Stimulated activated naive CD8-positive, alpha-beta T cell treated with anti-CD3 and anti-CD28 coated beads, Interleukin-15, Interleukin-2, amounts not matched to agents 100 U/mL and 50 U/mL, for 24 hours (primary cell): ENCODE measurements at regions not wholly inside any gene's neighbourhood (a gene's known extent, or its start where the extent isn't known, plus 50 kb on each side); places are given as distances from the start of the nearest gene placed in this dataset.
"Not testable (repeated sequence)": the region's sequence is repeated elsewhere in the genome, so short reads cannot be mapped to it uniquely, and the experiment has no call there.

Source experiments
- ATAC-seq: fragments of 150-1000 bp; cut with Tn5 transposase; one replicate; pipeline ENCODE4 v1.10.0; 2021
- DNase-seq: peaks from one replicate; pipeline ENCODE4 v3.0.0; 2021

DNA sequence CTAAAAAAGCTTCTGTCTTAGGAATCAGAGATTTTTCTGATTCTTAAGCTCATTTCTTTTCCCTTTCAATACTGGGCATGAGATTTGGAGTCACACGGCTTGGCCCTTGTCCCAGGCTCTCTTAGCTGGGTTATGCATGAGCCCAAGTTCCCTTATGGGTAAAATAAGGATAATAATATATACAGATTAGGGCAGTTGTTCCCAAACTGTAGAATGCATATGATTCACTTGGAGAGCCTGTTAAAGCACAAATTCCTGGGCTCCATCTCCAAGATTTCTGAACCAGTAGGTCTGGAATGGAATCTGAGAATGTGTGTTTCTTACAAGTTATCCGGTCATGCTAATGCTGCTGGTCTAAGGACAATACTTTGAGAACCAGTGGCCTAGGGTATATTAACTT lies 154.0 kb downstream of the REEP3 start:
- DNase-seq, result no peak
- ATAC-seq, result no peak

- ATAC-seq, result no peak
- no peak for DNase-seq
These were observed 155.8 kb downstream of the REEP3 start for GRCh38 chr10:63677001-63677400.

DNA sequence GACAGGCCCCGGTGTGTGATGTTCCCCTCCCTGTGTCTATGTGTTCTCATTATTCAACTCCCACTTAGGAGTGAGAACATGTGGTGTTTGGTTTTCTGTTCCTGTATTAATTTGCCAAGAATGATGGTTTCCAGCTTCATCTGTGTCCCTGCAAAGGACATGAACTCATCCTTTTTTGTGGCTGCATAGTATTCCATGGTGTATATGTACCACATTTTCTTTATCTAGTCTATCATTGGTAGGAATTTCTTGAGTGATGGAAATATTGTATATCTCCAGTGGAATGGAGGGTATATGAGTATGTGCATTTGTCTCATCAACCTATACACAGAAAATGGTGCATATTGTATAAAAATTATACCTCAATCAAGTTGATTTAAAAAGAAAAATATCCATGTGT lies 159.3 kb downstream of the REEP3 start:
- ATAC-seq, DNase-seq: not testable (repeated sequence)

DNA sequence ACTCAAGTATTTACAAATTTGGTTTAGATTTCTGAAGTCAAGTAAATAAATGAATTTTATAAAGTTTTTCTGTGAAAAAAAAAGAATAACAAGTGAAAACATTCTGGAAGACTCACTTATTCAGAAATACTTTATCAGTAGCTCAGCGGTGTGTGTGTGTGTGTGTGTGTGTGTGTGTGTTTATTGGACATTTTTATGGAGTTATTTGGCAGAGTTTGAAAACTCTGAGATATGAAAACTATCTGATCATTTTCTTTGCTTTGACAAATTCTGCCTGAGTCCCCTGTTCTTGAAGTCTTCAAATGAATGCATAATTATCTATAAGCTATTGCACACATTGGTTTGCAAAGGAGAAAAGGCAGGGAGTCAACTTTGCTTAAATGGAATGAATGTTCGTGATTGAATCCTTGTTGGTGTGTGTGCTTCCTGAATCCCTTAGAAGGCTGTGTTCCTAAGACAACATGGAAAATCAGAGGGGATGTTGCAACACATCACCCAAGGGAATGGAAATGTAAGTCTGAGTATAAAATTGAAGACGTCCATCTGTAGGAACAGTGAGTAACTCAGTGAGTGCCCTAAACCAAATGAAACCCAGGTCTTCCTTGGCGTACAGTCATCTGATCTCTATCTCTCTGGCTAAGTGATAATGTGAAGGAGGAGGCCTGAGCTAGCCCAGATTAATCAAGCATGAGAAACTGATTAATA lies 160.9 kb downstream of the REEP3 start:
- no peak for DNase-seq
- ATAC-seq, result no peak

GRCh38 chr10:63682698-63683052 lies 161.5 kb downstream of the REEP3 start:
- ATAC-seq, DNase-seq: not testable (repeated sequence)

DNA sequence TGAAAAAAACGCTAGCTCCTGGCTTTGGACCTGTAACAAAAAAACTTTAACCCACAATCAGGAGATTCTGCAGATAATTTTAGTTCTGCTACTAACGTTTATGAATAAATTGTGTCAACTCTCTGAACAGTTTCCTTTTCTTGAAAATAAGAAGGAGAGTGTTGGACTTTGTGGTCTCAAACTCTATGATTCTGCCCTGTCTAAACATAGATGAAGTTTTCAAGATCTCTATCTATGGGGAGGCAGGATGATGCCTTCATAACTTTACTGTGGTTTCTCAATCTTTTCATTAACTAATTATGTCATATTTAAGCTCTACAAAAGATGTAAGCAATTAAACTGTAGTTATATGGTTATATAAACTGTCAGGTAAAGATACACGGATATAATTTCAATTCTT lies 162.0 kb downstream of the REEP3 start:
- DNase-seq (no peak), ATAC-seq (no peak)

GRCh38 chr10:63683686-63684085 lies 162.5 kb downstream of the REEP3 start:
- no peak for DNase-seq
- no peak for ATAC-seq

DNA sequence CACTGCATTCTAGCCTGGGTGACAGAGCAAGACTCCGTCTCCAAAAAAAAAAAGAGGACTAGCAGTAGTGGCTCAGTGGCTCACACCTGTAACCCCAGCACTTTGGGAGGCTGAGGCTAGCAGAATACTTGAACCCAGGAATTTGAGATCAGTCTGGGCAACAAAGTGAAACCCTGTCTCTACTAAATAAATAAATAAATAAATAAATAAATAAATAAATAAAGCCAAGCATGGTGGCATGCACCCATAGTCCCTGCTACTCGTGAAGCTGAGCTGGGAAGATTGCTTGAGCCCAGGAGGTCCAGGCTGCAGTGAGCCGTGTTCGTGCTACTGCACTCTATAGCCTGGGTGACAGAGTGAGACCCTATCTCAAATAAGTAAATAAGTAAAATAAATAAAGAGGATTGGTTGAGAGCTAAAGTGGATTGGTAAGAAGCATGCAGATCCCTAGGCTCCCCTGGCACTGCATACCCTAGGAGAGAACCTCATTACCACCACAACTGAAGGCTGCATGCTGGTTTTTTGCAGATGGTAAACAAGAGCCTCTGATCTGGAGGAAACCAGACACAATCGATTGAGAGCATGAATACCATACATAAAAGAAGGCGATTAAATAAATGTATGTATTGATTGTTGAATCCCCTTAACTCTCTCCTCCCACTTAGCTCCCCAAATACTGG lies 163.2 kb downstream of the REEP3 start:
- no peak for ATAC-seq
- no peak for DNase-seq

DNA sequence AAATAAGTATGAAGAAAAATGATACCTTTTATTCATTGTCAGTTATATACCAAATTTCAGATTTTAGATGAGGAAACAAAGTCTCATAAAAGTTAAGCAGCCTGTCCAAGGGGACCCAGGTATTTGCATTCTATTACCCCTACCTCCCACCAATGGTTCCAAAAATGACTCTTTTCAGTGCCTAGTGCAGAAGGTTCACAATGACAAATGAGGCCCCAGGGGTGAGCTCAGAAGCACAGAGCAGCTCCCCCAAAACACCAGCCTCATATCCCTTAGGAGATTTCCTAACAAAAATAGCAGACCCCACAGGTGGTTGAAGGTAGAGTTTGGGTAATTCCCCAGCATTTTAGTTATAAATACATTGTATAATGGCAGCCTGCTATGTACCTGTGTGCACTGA lies 168.6 kb downstream of the REEP3 start:
- ATAC-seq (no peak), DNase-seq (no peak)

DNA sequence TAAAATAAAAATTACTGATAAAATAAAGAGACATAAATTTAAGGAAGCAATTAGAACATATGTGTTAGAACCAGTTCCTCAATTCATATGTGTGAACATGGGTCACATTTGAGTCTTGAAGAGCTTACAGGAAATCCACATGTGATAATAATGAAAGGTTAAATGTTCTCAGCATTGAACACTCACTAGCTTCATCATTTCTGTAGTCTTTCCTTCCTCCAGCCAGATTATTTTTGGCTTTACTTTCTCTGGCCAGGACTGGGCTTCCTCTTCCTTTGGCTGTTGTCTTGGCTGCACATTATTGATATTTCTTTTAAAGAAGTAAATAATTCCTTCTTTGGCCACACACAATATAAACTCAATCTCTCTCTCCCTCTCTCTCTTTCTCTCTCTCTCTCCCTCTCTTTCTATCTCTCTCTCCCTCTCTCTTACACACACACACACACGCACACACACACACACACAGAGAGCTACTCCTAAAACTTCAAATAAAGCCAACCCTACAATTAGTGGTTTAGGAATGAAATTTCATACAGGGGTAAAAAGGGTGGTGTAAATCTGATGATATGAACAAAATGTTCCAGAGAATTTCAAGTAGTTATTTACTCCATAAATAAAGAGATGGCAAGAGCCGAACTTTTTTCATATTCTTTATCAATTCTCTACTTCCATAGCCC lies 171.2 kb downstream of the REEP3 start:
- no peak for ATAC-seq
- no peak for DNase-seq

GRCh38 chr10:63693021-63693420 lies 171.8 kb downstream of the REEP3 start:
- not testable (repeated sequence) for DNase-seq, ATAC-seq

DNA sequence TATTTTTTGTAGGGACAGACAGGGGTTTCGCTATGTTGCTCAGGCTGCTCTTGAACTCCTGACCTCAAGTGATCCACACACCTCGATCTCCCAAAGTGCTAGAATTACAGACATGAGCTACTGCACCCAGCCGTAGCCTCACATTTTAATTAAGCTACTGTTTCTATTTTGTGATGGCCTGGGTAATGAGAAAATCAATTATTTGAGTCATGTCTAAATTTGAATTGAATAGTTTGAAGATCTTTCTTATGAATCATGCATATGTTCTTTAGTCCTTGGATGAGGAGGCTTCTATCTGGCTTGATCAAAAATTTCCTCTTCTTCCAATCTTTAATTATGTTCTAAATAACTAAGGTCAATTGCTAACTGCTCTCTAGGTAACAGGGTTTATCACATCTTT lies 175.0 kb downstream of the REEP3 start:
- no peak for ATAC-seq
- DNase-seq, result no peak

DNA sequence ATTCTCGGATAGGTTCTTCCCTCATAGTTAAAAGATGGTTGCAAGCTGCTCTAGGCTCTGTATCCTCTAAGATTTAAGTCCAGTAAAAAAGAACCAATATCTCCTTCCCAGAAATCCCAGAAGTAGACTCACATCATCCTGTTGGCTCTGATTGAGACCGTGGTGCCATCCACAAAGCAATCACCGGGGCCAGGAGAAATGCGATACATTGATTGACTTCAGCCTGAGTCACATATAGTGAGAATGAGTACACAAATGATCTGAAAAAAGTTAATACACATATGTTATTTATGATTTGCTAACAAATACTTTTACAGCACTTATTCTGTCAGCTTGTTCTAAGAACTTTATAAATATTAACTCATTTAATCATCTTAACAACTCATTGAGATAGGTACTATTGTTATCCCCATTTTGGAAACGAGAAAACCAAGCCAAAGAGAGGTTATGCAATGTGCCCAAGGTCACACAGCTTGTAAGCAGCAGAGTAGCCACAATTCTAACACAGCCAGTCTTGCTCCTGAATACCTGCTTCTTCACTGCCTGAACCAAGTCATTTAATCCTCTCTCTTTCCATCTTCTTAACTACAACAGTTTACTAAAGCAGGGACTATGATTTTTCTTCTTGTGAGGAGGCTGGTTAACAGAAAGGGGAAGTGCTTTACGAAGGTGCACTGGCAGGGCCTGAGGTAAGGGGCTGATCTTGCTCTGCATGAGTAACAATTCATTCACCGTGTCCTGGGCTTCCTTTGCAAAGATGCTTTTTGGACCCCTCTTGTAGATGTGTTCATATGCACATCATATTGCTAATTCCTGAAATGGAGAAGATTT lies 177.0 kb downstream of the REEP3 start:
- ATAC-seq, result no peak
- no peak for DNase-seq

DNA sequence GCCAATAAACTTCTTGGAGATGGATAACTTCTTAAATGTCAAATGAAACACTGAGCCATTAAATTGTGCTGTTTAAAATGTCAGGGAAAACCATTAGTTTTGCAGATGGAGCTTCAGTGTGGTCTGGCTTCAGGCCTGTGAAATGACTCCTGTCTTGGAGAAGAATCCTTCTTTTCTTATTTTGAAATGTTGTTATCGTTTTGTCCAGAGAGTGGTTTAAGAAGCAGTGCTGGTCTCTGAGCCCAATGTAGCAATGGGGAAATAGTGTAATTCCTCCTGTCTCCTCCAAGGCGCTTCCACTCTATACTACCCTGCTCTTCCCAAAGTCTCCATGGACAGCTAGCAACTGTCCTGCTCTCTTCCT lies 177.6 kb downstream of the REEP3 start:
- DNase-seq (no peak), ATAC-seq (no peak)

GRCh38 chr10:63699785-63700613 lies 178.8 kb downstream of the REEP3 start:
- DNase-seq (peak; percentile 23), ATAC-seq (peak; percentile 99)

- ATAC-seq, result no peak
These were observed 179.5 kb downstream of the REEP3 start for GRCh38 chr10:63700631-63701156.

GRCh38 chr10:63702092-63702491 lies 180.9 kb downstream of the REEP3 start:
- DNase-seq (no peak), ATAC-seq (no peak)

More at GRCh38 chr10:63700631-63701156, 179.5 kb downstream of the REEP3 start:
- no peak for DNase-seq

DNA sequence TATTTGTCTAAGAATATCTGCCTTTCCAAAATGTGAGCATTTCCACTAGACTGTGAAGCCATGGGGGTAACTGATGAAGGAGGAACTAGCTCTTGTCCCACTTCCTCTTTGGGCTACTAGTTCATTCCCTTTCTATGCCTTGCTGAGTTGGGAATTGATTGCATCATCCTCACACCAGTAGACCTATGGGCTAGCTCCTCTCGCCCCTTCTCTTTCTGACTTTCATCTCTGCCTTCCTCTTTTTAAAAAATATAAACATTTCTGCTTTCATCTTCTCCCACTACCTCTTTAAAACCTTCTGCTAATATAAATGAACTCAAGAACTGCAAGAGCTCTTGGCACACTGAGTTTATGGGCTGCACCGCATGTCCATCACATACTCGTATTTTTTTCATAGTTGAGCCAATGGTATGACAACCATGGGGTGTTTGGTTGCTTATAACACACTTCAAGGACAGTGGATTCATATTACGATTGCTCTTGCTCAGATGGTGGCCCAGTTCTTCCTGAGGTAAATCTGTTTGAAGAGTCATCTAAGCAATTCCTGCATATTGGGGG lies 182.0 kb downstream of the REEP3 start:
- ATAC-seq (no peak), DNase-seq (no peak)

- no peak for DNase-seq
- ATAC-seq, result no peak
These were observed 182.6 kb downstream of the REEP3 start for GRCh38 chr10:63703740-63704345.

- DNase-seq (no peak), ATAC-seq (peak; percentile 96)
These were observed 186.2 kb downstream of the REEP3 start for GRCh38 chr10:63707254-63707910.
